ENCODE measurements at regions not wholly inside any gene's neighbourhood (a gene's known extent, or its start where the extent isn't known, plus 50 kb on each side); places are given as distances from the start of the nearest gene placed in this dataset.

GRCh38 chr4:13180701-13181100 lies 303.4 kb downstream of the RAB28 start:
- DNase-seq (ENCODE audit: extremely low read depth, low read depth): no peak
- no peak for TF ChIP-seq CTCF (IDR thresholded peaks at IDR 0.05; ENCODE audit: low read depth, low read length, missing control alignments)
- no peak overlapping the region for H3K4me3 ChIP-seq (replicated peaks; ENCODE audit: low read depth, low read length)

- H3K4me3 ChIP-seq (replicated peaks; ENCODE audit: low read depth, low read length): no peak overlapping the region
- no peak for DNase-seq (ENCODE audit: extremely low read depth, low read depth)
- no peak for TF ChIP-seq CTCF (IDR thresholded peaks at IDR 0.05; ENCODE audit: low read depth, low read length, missing control alignments)
These were observed 305.5 kb downstream of the RAB28 start for GRCh38 chr4:13178621-13179020.

GRCh38 chr4:13176741-13177142 lies 307.4 kb downstream of the RAB28 start:
- no peak overlapping the region for H3K4me3 ChIP-seq (replicated peaks; ENCODE audit: low read depth, low read length)
- no peak for DNase-seq (ENCODE audit: extremely low read depth, low read depth)
- TF ChIP-seq CTCF (IDR thresholded peaks at IDR 0.05; ENCODE audit: low read depth, low read length, missing control alignments): no peak

GRCh38 chr4:13174926-13175325 lies 309.2 kb downstream of the RAB28 start:
- no peak for TF ChIP-seq CTCF (IDR thresholded peaks at IDR 0.05; ENCODE audit: low read depth, low read length, missing control alignments)
- no peak for DNase-seq (ENCODE audit: extremely low read depth, low read depth)

GRCh38 chr4:13174001-13174400 lies 310.1 kb downstream of the RAB28 start:
- no peak for DNase-seq (ENCODE audit: extremely low read depth, low read depth)

More at GRCh38 chr4:13174926-13175325, 309.2 kb downstream of the RAB28 start:
- H3K4me3 ChIP-seq (replicated peaks; ENCODE audit: low read depth, low read length): no peak overlapping the region

GRCh38 chr4:13171292-13172057 lies 312.7 kb downstream of the RAB28 start:
- TF ChIP-seq CTCF (IDR thresholded peaks at IDR 0.05; ENCODE audit: low read depth, low read length, missing control alignments): no peak
- no peak for DNase-seq (ENCODE audit: extremely low read depth, low read depth)
- H3K4me3 ChIP-seq (replicated peaks; ENCODE audit: low read depth, low read length): no peak overlapping the region

More at GRCh38 chr4:13174001-13174400, 310.1 kb downstream of the RAB28 start:
- no peak overlapping the region for H3K4me3 ChIP-seq (replicated peaks; ENCODE audit: low read depth, low read length)
- TF ChIP-seq CTCF (IDR thresholded peaks at IDR 0.05; ENCODE audit: low read depth, low read length, missing control alignments): no peak

Measured in HFF-Myc (cell line).